Stomach (tissue), 8 donors: ENCODE measurements at regions not wholly inside any gene's neighbourhood (a gene's known extent, or its start where the extent isn't known, plus 50 kb on each side); places are given as distances from the start of the nearest gene placed in this dataset.

ENCODE experiments used
- DNase-seq, 2 donors: peaks; one replicate each; pipeline versions ENCODE4 v3.0.0 to v3.0.0-alpha.2; 2013 to 2019
- H3K27ac ChIP-seq, 5 donors: fragments of 200-600 bp in 4 of 5; sonication (generic) in 4 of 5; one replicate each; pipeline ENCODE4 v1.5.1; 2013 to 2019; ENCODE audit warnings: mild to moderate bottlenecking in 1 of 5, moderate library complexity in 1 of 5
- H3K27me3 ChIP-seq, 3 donors: fragments of 200-600 bp; sonication (generic); one replicate each; pipeline ENCODE4 v1.5.1; 2017 to 2019; ENCODE audit warnings: mixed run types in 1 of 3
- H3K36me3 ChIP-seq, 4 donors: fragments of 200-600 bp; sonication (generic); 1 replicate in 3 of 4; 2 replicates in 1 of 4; pipeline ENCODE4 v1.5.1; 2016 to 2019
- H3K4me1 ChIP-seq, 4 donors: fragments of 200-600 bp; sonication (generic); one replicate each; pipeline ENCODE4 v1.5.1; 2016 to 2019
- H3K4me3 ChIP-seq, 4 donors: fragments of 200-600 bp; sonication (generic) in 3 of 4; one replicate each; pipeline ENCODE4 v1.5.1; 2016 to 2019; ENCODE audit warnings: mild to moderate bottlenecking in 1 of 4
- H3K9me3 ChIP-seq, 4 donors: fragments of 200-600 bp; sonication (generic); one replicate each; pipeline ENCODE4 v1.5.1; 2016 to 2019
- EP300 ChIP-seq: sonication (generic); formaldehyde crosslinking; IDR thresholded peaks from one replicate; pipeline ENCODE4 v1.6.1; 2017; ENCODE audit warnings: antibody characterized with exemption
- POLR2A ChIP-seq, 4 donors: fragments of 450-650 bp; IDR thresholded peaks; one replicate each; pipeline ENCODE4 v1.6.1; 2016; ENCODE audit warnings: antibody characterized with exemption in 4 of 4, control low read depth in 2 of 4, mild to moderate bottlenecking in 1 of 4, moderate library complexity in 1 of 4
- POLR2AphosphoS5 ChIP-seq, 3 donors: sonication (generic); formaldehyde crosslinking; IDR thresholded peaks; one replicate each; pipeline ENCODE4 v1.6.1; 2016; ENCODE audit warnings: antibody characterized with exemption in 3 of 3
- WGBS, 5 donors: extraction: QIAGEN DNeasy Blood & Tissue Kit in 3 of 5; methylation state at CpG; one replicate each; pipeline versions ENCODE4 v1.1.5 to v1.1.7; 2013 to 2018; 5-methylcytosine and 5-hydroxymethylcytosine counted together
- intact Hi-C: fragments of 100-400 bp; cut with DNase I; formaldehyde crosslinking; loops from one replicate; pipeline ENCODE4 v1.15.1; 2023; ENCODE audit warnings: low total_unique reads
- TF ChIP-seq, protein P1 (sequence below), 7 experiments: fragments of 450-650 bp in 4 of 7; fragments of 200-600 bp in 3 of 7; sonication (generic) in 3 of 7; IDR thresholded peaks; one replicate each; pipeline ENCODE4 v1.5.1; 2016 to 2019; ENCODE audit warnings: antibody characterized with exemption in 7 of 7, control low read depth in 2 of 7, mild to moderate bottlenecking in 1 of 7
- donor health status: healthy with polysubstance abuse.
- donor health status: Bipolar disorder and iron deficiency.
- donor health status: healthy.

DNA sequence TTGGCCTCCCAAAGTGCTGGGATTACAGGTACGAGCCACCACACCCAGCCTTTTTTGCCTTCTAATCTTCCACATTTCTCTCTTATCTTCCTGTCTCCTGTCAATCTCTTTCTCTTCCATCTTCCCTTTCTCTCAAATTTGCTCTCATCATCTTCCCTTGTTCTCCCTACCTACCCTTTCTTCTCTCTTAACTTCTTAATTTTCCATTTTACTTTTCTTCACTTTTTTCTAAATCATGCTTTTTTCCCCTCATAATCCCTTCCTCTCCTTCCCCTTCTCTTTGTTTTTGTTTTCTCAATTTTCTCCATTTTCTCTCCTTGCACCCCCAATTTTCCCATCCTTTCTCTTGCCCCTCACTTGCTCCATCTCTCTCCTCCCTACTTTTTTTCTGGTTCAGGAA lies 545.7 kb downstream of the OMA1 start:
- Histone ChIP-seq H3K27me3 (no peaks in the 10 kb centered on the region), H3K4me1 (no peaks in the 10 kb centered on the region), H3K4me3 (no peak overlapping the region), H3K9me3 (peaks cover 0 to 18% (median 4%) of the 10 kb centered on the region in 4 donors), H3K27ac (no peak overlapping the region), H3K36me3 (no peaks in the 10 kb centered on the region)
- intact Hi-C loops: no loop called here
- TF ChIP-seq, protein P1, sequence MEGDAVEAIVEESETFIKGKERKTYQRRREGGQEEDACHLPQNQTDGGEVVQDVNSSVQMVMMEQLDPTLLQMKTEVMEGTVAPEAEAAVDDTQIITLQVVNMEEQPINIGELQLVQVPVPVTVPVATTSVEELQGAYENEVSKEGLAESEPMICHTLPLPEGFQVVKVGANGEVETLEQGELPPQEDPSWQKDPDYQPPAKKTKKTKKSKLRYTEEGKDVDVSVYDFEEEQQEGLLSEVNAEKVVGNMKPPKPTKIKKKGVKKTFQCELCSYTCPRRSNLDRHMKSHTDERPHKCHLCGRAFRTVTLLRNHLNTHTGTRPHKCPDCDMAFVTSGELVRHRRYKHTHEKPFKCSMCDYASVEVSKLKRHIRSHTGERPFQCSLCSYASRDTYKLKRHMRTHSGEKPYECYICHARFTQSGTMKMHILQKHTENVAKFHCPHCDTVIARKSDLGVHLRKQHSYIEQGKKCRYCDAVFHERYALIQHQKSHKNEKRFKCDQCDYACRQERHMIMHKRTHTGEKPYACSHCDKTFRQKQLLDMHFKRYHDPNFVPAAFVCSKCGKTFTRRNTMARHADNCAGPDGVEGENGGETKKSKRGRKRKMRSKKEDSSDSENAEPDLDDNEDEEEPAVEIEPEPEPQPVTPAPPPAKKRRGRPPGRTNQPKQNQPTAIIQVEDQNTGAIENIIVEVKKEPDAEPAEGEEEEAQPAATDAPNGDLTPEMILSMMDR (IDR thresholded peaks at IDR 0.05): no peak
- TF ChIP-seq EP300: no peak
- TF ChIP-seq POLR2AphosphoS5 (IDR thresholded peaks at IDR 0.05): no peak
- no peak for TF ChIP-seq POLR2A (IDR thresholded peaks at IDR 0.05)
- no peak for DNase-seq
- WGBS, 5 donors: 60 to 68% (median 64%) methylated on average over 1 of the region's 1 CpG

DNA sequence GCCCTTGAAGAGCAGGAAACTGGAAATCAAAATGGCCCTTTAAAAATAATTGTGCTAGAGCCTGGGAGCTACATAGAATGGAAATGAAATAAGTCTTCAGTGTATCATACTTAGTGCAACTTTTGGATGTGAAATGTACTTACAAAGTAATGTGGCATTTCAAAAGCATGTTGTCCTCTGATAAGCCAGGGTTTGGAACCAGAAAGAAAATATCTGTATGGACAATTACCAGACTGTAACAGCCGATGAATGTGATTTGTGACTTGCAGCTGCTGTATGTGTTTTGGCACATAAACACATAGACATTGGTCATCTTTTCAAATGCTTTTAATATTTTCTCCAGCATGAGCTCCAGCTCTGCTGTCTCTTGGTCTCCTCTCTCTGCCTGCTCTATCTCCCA lies 546.4 kb downstream of the OMA1 start:
- no peak overlapping the region for H3K4me3 ChIP-seq
- H3K4me1 ChIP-seq: no peaks in the 10 kb centered on the region
- intact Hi-C loops: no loop called here
- DNase-seq: peak in 1 of 2 donors; percentile 28
- TF ChIP-seq, protein P1 (IDR thresholded peaks at IDR 0.05): no peak
- TF ChIP-seq EP300 (no peak), POLR2A (IDR thresholded peaks at IDR 0.05) (no peak), POLR2AphosphoS5 (IDR thresholded peaks at IDR 0.05) (no peak)
- H3K27me3 ChIP-seq: no peaks in the 10 kb centered on the region
- H3K9me3 ChIP-seq: peaks cover 0 to 18% (median 4%) of the 10 kb centered on the region in 4 donors
- 56 to 90% (median 68%) methylated on average over 1 of the region's 1 CpG for WGBS, 5 donors
- no peak overlapping the region for H3K27ac ChIP-seq
- H3K36me3 ChIP-seq: no peaks in the 10 kb centered on the region

DNA sequence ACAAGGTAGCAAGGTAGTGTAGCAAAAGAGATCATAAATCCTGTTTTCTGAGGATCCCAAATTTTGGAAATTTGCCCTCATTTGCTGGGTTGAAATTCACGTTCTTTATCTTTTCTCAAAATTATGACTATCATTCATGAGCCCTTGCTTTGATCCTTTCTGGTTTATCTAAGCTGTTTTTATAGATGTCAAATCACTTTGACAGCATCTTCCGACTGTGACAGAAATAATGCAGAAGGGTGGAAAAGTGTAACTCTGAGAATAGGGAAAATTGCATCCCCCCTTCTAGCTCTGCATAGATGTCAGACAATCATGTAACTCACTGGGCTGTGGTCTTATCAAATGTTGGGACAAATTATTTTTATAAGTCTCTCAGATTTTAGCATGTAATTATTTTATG lies 550.1 kb downstream of the OMA1 start:
- intact Hi-C loops: no loop called here
- H3K9me3 ChIP-seq: peaks cover 0 to 18% (median 4%) of the 10 kb centered on the region in 4 donors
- no peaks in the 10 kb centered on the region for H3K4me1 ChIP-seq
- H3K36me3 ChIP-seq: no peaks in the 10 kb centered on the region
- DNase-seq: no peak
- H3K4me3 ChIP-seq: no peak overlapping the region
- no peak overlapping the region for H3K27ac ChIP-seq
- no peak for TF ChIP-seq POLR2A (IDR thresholded peaks at IDR 0.05)
- TF ChIP-seq, protein P1 (IDR thresholded peaks at IDR 0.05): no peak
- TF ChIP-seq POLR2AphosphoS5 (IDR thresholded peaks at IDR 0.05): no peak
- no peak for TF ChIP-seq EP300
- WGBS, 5 donors: 73 to 84% (median 79%) methylated on average over 2 of the region's 2 CpGs
- no peaks in the 10 kb centered on the region for H3K27me3 ChIP-seq

DNA sequence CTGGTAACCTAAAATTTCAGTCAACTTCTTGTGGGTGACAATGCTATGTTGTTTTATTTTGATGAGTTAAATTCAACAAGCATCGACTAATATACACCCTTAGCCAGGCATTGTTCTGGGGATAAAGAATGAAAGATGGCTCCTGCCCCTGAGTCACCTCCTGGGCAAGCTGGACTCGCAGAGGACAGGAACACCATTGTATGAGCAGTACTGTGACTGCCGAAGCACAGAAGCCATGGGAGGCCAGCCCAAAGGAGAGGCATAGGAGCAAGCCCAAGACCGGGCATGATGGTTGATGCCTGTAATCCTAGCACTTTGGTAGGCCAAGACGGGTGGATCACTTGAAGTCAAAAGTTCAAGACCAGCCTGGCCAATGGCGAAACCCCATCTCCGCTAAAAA lies 555.2 kb downstream of the OMA1 start:
- no peak for DNase-seq
- WGBS, 5 donors: 86 to 93% (median 92%) methylated on average over 7 of the region's 7 CpGs
- no peaks in the 10 kb centered on the region for H3K9me3 ChIP-seq
- peaks cover 0 to 8% (median 0%) of the 10 kb centered on the region in 3 donors for H3K27me3 ChIP-seq
- H3K4me3 ChIP-seq: no peak overlapping the region
- no peak overlapping the region for H3K27ac ChIP-seq
- TF ChIP-seq POLR2A (IDR thresholded peaks at IDR 0.05) (no peak), EP300 (no peak), POLR2AphosphoS5 (IDR thresholded peaks at IDR 0.05) (no peak)
- TF ChIP-seq, protein P1 (IDR thresholded peaks at IDR 0.05): no peak
- intact Hi-C loops: no loop called here
- no peaks in the 10 kb centered on the region for H3K4me1 ChIP-seq
- H3K36me3 ChIP-seq: no peaks in the 10 kb centered on the region
